Activated naive CD8-positive, alpha-beta T cell treated with anti-CD3 and anti-CD28 coated beads, Interleukin-2, amount 50 U/mL, for 24 hours (primary cell): ENCODE measurements at regions not wholly inside any gene's neighbourhood (a gene's known extent, or its start where the extent isn't known, plus 50 kb on each side); places are given as distances from the start of the nearest gene placed in this dataset.

Experiments used
- ATAC-seq: fragments of 150-1000 bp; cut with Tn5 transposase; one replicate; pipeline ENCODE4 v1.10.0; 2021
- DNase-seq: peaks from one replicate; pipeline ENCODE4 v3.0.0; 2021
- H3K27ac Mint-ChIP-seq: one replicate; pipeline ENCODE4 v1.8.0; 2021; ENCODE audit warnings: mild to moderate bottlenecking, mixed read lengths
- H3K27me3 Mint-ChIP-seq: one replicate; pipeline ENCODE4 v1.8.0; 2021; ENCODE audit warnings: mixed read lengths
- H3K36me3 Mint-ChIP-seq: one replicate; pipeline ENCODE4 v1.8.0; 2021; ENCODE audit warnings: low read depth, mixed read lengths
- H3K4me1 Mint-ChIP-seq: one replicate; pipeline ENCODE4 v1.8.0; 2021; ENCODE audit warnings: mixed read lengths
- H3K4me3 Mint-ChIP-seq: one replicate; pipeline ENCODE4 v1.8.0; 2021; ENCODE audit warnings: mild to moderate bottlenecking, moderate library complexity, mixed read lengths
- H3K9me3 Mint-ChIP-seq: one replicate; pipeline ENCODE4 v1.8.0; 2021; ENCODE audit warnings: mixed read lengths

- H3K27ac Mint-ChIP-seq: no peak overlapping the region
- no peak for ATAC-seq
- H3K4me3 Mint-ChIP-seq: no peak overlapping the region
- no peaks in the 10 kb centered on the region for H3K4me1 Mint-ChIP-seq
- H3K36me3 Mint-ChIP-seq: no peaks in the 10 kb centered on the region
- DNase-seq: no peak
- H3K9me3 Mint-ChIP-seq: no peaks in the 10 kb centered on the region
- no peaks in the 10 kb centered on the region for H3K27me3 Mint-ChIP-seq
These were observed 176.8 kb upstream of the GLI2 start for GRCh38 chr2:120558847-120559246.

DNA sequence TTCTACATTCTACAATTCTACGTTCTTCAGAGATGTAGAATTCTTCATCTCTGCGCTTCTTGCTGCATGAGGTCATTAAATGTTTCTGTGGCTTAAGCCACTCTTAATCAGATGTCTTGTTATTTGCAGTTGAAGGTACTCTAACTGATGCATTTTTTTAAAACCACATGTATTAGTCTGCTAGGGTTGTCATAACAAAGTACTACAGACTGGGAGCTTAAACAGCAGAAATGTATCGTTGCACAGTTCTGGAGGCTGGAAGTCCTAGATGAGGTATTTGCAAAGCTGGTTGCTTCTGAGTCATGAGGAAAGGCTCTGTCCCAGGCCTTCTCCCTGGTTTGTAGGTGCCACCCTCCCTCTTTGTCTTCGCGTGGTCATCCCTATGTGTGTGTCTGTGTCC, 176.3 kb upstream of the GLI2 start:
- ATAC-seq (no peak), DNase-seq (no peak)
- Mint-ChIP-seq H3K27me3 (no peaks in the 10 kb centered on the region), H3K27ac (no peak overlapping the region), H3K36me3 (no peaks in the 10 kb centered on the region), H3K4me1 (no peaks in the 10 kb centered on the region), H3K9me3 (no peaks in the 10 kb centered on the region), H3K4me3 (no peak overlapping the region)

- no peaks in the 10 kb centered on the region for H3K9me3 Mint-ChIP-seq
- H3K27ac Mint-ChIP-seq: no peak overlapping the region
- no peaks in the 10 kb centered on the region for H3K4me1 Mint-ChIP-seq
- no peaks in the 10 kb centered on the region for H3K36me3 Mint-ChIP-seq
- no peaks in the 10 kb centered on the region for H3K27me3 Mint-ChIP-seq
- DNase-seq (no peak), ATAC-seq (no peak)
- H3K4me3 Mint-ChIP-seq: no peak overlapping the region
These were observed 175.3 kb upstream of the GLI2 start for GRCh38 chr2:120560330-120560729.

DNA sequence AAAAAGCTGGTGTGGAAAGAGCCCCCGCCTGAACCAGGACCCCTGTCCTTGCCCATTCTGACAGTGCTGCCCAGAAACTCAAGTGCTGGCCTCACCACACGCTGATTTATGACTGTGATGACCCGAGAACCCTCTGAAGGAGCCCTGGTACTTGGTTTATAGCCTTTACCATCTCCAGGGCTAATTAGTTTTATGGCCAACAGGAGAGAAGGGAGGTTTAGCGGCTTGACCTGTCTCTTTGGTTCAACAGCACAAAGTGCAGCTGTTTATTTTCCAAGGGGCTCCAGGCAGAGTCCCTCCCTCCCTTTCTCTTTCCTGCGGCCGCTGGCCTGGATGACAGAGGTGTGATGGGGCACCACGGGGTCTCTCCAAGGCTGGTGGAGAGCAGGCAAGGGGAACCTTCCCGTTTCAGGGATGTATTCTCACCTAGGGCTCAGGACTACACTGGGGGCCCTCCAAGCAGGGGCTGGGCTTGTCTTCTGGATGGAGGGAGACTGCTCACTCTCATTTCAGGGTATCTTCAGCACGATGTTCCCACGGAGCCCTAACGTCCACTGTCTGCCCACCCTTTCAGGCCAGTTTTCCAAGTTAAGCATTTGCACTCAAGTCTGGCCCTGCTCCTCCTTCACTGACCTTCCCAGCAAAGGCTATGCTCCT, 174.2 kb upstream of the GLI2 start:
- DNase-seq: no peak
- Mint-ChIP-seq H3K27me3 (no peaks in the 10 kb centered on the region), H3K27ac (no peak overlapping the region), H3K4me3 (no peak overlapping the region), H3K36me3 (no peaks in the 10 kb centered on the region), H3K4me1 (no peaks in the 10 kb centered on the region), H3K9me3 (no peaks in the 10 kb centered on the region)
- no peak for ATAC-seq

GRCh38 chr2:120562218-120563005, 173.3 kb upstream of the GLI2 start:
- Mint-ChIP-seq H3K36me3 (no peaks in the 10 kb centered on the region), H3K9me3 (no peaks in the 10 kb centered on the region), H3K4me1 (no peaks in the 10 kb centered on the region), H3K4me3 (no peak overlapping the region), H3K27ac (no peak overlapping the region), H3K27me3 (no peaks in the 10 kb centered on the region)
- DNase-seq (no peak), ATAC-seq (no peak)

- no peaks in the 10 kb centered on the region for H3K9me3 Mint-ChIP-seq
- H3K36me3 Mint-ChIP-seq: no peaks in the 10 kb centered on the region
- H3K27me3 Mint-ChIP-seq: no peaks in the 10 kb centered on the region
- ATAC-seq (no peak), DNase-seq (no peak)
- no peaks in the 10 kb centered on the region for H3K4me1 Mint-ChIP-seq
- H3K4me3 Mint-ChIP-seq: no peak overlapping the region
- H3K27ac Mint-ChIP-seq: no peak overlapping the region
These were observed 172.1 kb upstream of the GLI2 start for GRCh38 chr2:120563616-120564015.

- Mint-ChIP-seq H3K36me3 (no peaks in the 10 kb centered on the region), H3K4me1 (no peaks in the 10 kb centered on the region), H3K9me3 (no peaks in the 10 kb centered on the region), H3K27me3 (no peaks in the 10 kb centered on the region), H3K4me3 (no peak overlapping the region), H3K27ac (no peak overlapping the region)
- DNase-seq: no peak
- no peak for ATAC-seq
These were observed 171.2 kb upstream of the GLI2 start for GRCh38 chr2:120564213-120565094.

GRCh38 chr2:120565095-120565460, 170.6 kb upstream of the GLI2 start:
- ATAC-seq: no peak
- DNase-seq: no peak
- Mint-ChIP-seq H3K4me1 (no peaks in the 10 kb centered on the region), H3K4me3 (no peak overlapping the region), H3K9me3 (no peaks in the 10 kb centered on the region), H3K27ac (no peak overlapping the region), H3K27me3 (no peaks in the 10 kb centered on the region), H3K36me3 (no peaks in the 10 kb centered on the region)

- Mint-ChIP-seq H3K27ac (no peak overlapping the region), H3K27me3 (no peaks in the 10 kb centered on the region), H3K4me3 (no peak overlapping the region), H3K36me3 (no peaks in the 10 kb centered on the region), H3K9me3 (no peaks in the 10 kb centered on the region), H3K4me1 (no peaks in the 10 kb centered on the region)
- ATAC-seq: no peak
- DNase-seq: no peak
These were observed 169.7 kb upstream of the GLI2 start for GRCh38 chr2:120565929-120566328.

- no peaks in the 10 kb centered on the region for H3K36me3 Mint-ChIP-seq
- DNase-seq (no peak), ATAC-seq (no peak)
These were observed 169.2 kb upstream of the GLI2 start for GRCh38 chr2:120566331-120567035.

GRCh38 chr2:120567128-120567527, 168.5 kb upstream of the GLI2 start:
- Mint-ChIP-seq H3K36me3 (no peaks in the 10 kb centered on the region), H3K9me3 (no peaks in the 10 kb centered on the region), H3K4me3 (no peak overlapping the region), H3K27me3 (no peaks in the 10 kb centered on the region), H3K4me1 (no peaks in the 10 kb centered on the region), H3K27ac (no peak overlapping the region)
- DNase-seq (no peak), ATAC-seq (no peak)

More at GRCh38 chr2:120566331-120567035, 169.2 kb upstream of the GLI2 start:
- Mint-ChIP-seq H3K27ac (no peak overlapping the region), H3K4me1 (no peaks in the 10 kb centered on the region), H3K9me3 (no peaks in the 10 kb centered on the region), H3K4me3 (no peak overlapping the region), H3K27me3 (no peaks in the 10 kb centered on the region)

GRCh38 chr2:120568089-120568974, 167.3 kb upstream of the GLI2 start:
- ATAC-seq (no peak), DNase-seq (no peak)
- Mint-ChIP-seq H3K9me3 (no peaks in the 10 kb centered on the region), H3K36me3 (no peaks in the 10 kb centered on the region), H3K27me3 (no peaks in the 10 kb centered on the region), H3K27ac (no peak overlapping the region), H3K4me3 (no peak overlapping the region), H3K4me1 (no peaks in the 10 kb centered on the region)

DNA sequence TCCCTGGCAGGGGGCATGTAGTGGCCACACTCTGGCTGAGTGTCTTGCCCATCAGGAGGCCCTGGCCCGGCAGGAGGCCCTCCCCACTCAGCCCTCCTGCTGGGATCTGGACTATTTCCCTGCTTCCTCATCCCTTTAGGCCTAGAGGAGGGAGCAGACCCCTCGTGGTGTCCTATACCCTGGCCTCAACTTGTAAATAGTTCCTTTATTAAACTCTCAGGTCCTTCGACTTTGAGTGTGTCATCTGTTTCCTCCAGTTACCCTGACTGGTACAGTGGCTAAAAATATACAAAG, 166.7 kb upstream of the GLI2 start:
- DNase-seq (no peak), ATAC-seq (no peak)
- Mint-ChIP-seq H3K27ac (no peak overlapping the region), H3K4me1 (no peaks in the 10 kb centered on the region), H3K4me3 (no peak overlapping the region), H3K27me3 (no peaks in the 10 kb centered on the region), H3K36me3 (no peaks in the 10 kb centered on the region), H3K9me3 (no peaks in the 10 kb centered on the region)

DNA sequence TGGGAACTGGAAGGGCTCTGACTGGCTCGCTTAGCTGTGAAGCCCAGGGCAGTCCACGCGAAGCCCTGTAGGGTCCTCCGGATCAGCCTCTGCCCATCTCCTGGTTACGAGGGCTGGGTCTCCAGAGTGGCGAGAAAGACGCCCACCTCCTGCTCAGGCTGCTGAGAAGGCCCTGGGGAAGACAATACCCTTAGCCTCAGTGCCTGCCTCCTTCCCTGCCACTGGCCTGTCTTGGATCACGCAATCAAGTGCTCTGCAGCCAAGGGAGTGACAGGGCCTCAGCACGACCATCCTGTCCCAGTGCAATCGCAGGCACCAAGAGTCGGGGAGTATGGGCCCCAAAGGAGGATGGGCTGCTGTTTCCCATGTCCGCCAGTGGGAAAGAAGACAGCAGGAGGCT, 165.7 kb upstream of the GLI2 start:
- ATAC-seq (no peak), DNase-seq (no peak)
- Mint-ChIP-seq H3K27me3 (peaks cover 5% of the 10 kb centered on the region), H3K36me3 (no peaks in the 10 kb centered on the region), H3K27ac (no peak overlapping the region), H3K4me1 (no peaks in the 10 kb centered on the region), H3K4me3 (no peak overlapping the region), H3K9me3 (no peaks in the 10 kb centered on the region)
